HepG2 (cell line): ENCODE measurements at regions not wholly inside any gene's neighbourhood (a gene's known extent, or its start where the extent isn't known, plus 50 kb on each side); places are given as distances from the start of the nearest gene placed in this dataset.
"Not testable (repeated sequence)": the region's sequence is repeated elsewhere in the genome, so short reads cannot be mapped to it uniquely, and the experiment has no call there.

ENCODE experiments used
- ATF3 ChIP-seq: sonication (generic); formaldehyde crosslinking; IDR thresholded peaks from 2 replicates; pipeline ENCODE4 v1.4.0; 2020; ENCODE audit warnings: missing genetic modification reagents
- CEBPB ChIP-seq: IDR thresholded peaks from 2 replicates; pipeline ENCODE4 v1.6.1; 2011; ENCODE audit warnings: low read depth, low read length, improper control_type of control experiment, borderline replicate concordance
- ELF1 ChIP-seq: sonication (generic); formaldehyde crosslinking; IDR thresholded peaks from 2 replicates; pipeline ENCODE4 v1.4.0; 2020; ENCODE audit warnings: missing genetic modification reagents
- HINFP ChIP-seq: sonication (generic); formaldehyde crosslinking; IDR thresholded peaks from 2 replicates; pipeline ENCODE4 v1.4.0; 2020; ENCODE audit warnings: low read depth, mild to moderate bottlenecking, missing genetic modification reagents
- NONO ChIP-seq, 2 experiments: fragments of 450-650 bp in 1 of 2; sonication (generic) in 1 of 2; formaldehyde crosslinking in 1 of 2; IDR thresholded peaks in 1 of 2; conservative IDR thresholded peaks in 1 of 2; 2 replicates each; pipeline versions ENCODE4 v1.6.1 to v1.8.0; 2017 to 2022; ENCODE audit warnings: mild to moderate bottlenecking in 1 of 2, missing genetic modification reagents in 1 of 2, moderate library complexity in 1 of 2
- TCF7 ChIP-seq: sonication (generic); IDR thresholded peaks from 2 replicates; pipeline ENCODE4 v1.6.1; 2016; ENCODE audit warnings: antibody characterized with exemption, low read depth
- TFAP4 ChIP-seq: sonication (generic); IDR thresholded peaks from 2 replicates; pipeline ENCODE4 v1.6.1; 2016; ENCODE audit warnings: low read depth, borderline replicate concordance

GRCh38 chrY:17481389-17482022, 398.5 kb downstream of the CDY2B start:
- TF ChIP-seq ELF1 (CRISPR knock-in tag); ATF3 (CRISPR knock-in tag); TFAP4; TCF7; HINFP (CRISPR knock-in tag); NONO (IDR thresholded peaks at IDR 0.05); NONO (CRISPR knock-in tag; conservative IDR thresholded peaks at IDR 0.05); CEBPB: not testable (repeated sequence)
